ENCODE measurements at regions not wholly inside any gene's neighbourhood (a gene's known extent, or its start where the extent isn't known, plus 50 kb on each side); places are given as distances from the start of the nearest gene placed in this dataset.

DNA sequence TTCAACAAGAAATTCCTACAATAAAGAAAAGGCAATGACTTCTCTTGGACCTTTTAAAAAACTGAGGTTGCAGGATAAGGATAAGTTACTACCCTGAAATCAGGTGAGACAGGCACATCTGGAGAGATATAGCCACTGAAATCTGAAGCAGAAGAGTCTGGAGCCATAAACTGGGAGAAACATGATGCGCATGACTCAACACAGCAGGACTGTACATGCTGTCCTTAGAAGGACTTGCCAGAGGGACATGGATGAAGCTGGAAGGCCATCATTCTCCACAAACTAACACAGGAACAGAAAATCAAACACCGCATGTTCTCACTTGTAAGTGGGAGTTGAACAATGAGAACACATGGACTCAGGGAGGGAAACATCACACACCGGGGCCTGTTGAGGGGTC, 1020.2 kb downstream of the AGBL1 start:
- TF ChIP-seq, protein P1, sequence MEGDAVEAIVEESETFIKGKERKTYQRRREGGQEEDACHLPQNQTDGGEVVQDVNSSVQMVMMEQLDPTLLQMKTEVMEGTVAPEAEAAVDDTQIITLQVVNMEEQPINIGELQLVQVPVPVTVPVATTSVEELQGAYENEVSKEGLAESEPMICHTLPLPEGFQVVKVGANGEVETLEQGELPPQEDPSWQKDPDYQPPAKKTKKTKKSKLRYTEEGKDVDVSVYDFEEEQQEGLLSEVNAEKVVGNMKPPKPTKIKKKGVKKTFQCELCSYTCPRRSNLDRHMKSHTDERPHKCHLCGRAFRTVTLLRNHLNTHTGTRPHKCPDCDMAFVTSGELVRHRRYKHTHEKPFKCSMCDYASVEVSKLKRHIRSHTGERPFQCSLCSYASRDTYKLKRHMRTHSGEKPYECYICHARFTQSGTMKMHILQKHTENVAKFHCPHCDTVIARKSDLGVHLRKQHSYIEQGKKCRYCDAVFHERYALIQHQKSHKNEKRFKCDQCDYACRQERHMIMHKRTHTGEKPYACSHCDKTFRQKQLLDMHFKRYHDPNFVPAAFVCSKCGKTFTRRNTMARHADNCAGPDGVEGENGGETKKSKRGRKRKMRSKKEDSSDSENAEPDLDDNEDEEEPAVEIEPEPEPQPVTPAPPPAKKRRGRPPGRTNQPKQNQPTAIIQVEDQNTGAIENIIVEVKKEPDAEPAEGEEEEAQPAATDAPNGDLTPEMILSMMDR (IDR thresholded peaks at IDR 0.05) = no peak
- TF ChIP-seq EHF (CRISPR knock-in tag; IDR thresholded peaks at IDR 0.05) = no peak
